ENCODE measurements at regions not wholly inside any gene's neighbourhood (a gene's known extent, or its start where the extent isn't known, plus 50 kb on each side); places are given as distances from the start of the nearest gene placed in this dataset.
"Not testable (repeated sequence)": the region's sequence is repeated elsewhere in the genome, so short reads cannot be mapped to it uniquely, and the experiment has no call there.

DNA sequence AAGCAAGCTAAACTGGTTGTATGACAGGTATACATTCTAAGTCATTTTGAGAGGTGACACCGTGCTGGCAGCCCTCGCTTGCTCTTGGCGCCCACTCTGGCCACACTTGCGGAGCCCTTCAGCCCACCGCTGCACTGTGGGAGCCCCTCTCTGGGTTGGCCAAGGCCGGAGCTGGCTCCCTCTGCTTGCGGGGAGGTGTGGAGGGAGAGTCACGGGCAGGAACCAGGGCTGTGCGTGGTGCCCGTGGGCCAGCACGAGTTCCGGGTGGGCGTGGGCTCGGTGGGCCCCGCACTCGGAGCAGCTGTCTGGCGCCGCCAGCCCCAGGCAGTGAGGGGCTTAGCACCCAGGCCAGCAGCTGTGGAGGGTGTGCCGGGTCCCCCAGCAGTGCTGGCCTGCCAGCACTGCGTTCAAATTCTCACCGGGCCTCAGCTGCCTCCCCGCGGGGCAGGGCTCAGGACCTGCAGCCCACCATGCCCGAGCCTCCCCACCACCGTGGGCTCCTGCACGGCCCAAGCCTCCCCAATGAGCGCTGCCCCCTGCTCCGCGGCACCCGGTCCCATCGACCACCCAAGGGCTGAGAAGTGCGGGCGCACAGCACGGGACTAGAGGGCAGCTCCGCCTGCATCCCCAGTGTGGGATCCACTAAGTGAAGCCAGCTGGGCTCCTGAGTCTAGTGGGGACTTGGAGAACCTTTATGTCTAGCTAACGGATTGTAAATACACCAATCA, 269.0 kb upstream of the MKLN1 start:
- not testable (repeated sequence) for TF ChIP-seq POLR2A (IDR thresholded peaks at IDR 0.05)
- TF ChIP-seq, protein P1, sequence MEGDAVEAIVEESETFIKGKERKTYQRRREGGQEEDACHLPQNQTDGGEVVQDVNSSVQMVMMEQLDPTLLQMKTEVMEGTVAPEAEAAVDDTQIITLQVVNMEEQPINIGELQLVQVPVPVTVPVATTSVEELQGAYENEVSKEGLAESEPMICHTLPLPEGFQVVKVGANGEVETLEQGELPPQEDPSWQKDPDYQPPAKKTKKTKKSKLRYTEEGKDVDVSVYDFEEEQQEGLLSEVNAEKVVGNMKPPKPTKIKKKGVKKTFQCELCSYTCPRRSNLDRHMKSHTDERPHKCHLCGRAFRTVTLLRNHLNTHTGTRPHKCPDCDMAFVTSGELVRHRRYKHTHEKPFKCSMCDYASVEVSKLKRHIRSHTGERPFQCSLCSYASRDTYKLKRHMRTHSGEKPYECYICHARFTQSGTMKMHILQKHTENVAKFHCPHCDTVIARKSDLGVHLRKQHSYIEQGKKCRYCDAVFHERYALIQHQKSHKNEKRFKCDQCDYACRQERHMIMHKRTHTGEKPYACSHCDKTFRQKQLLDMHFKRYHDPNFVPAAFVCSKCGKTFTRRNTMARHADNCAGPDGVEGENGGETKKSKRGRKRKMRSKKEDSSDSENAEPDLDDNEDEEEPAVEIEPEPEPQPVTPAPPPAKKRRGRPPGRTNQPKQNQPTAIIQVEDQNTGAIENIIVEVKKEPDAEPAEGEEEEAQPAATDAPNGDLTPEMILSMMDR (IDR thresholded peaks at IDR 0.05): not testable (repeated sequence)
